ENCODE measurements at regions not wholly inside any gene's neighbourhood (a gene's known extent, or its start where the extent isn't known, plus 50 kb on each side); places are given as distances from the start of the nearest gene placed in this dataset.

- no peak for TF ChIP-seq POLR2A (IDR thresholded peaks at IDR 0.05)
- TF ChIP-seq, protein P1, sequence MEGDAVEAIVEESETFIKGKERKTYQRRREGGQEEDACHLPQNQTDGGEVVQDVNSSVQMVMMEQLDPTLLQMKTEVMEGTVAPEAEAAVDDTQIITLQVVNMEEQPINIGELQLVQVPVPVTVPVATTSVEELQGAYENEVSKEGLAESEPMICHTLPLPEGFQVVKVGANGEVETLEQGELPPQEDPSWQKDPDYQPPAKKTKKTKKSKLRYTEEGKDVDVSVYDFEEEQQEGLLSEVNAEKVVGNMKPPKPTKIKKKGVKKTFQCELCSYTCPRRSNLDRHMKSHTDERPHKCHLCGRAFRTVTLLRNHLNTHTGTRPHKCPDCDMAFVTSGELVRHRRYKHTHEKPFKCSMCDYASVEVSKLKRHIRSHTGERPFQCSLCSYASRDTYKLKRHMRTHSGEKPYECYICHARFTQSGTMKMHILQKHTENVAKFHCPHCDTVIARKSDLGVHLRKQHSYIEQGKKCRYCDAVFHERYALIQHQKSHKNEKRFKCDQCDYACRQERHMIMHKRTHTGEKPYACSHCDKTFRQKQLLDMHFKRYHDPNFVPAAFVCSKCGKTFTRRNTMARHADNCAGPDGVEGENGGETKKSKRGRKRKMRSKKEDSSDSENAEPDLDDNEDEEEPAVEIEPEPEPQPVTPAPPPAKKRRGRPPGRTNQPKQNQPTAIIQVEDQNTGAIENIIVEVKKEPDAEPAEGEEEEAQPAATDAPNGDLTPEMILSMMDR (IDR thresholded peaks at IDR 0.05): no peak
- no peak for TF ChIP-seq EP300 (IDR thresholded peaks at IDR 0.05)
These were observed 290.4 kb downstream of the SLITRK6 start for GRCh38 chr13:85508683-85509329.

Measured in upper lobe of left lung (tissue), 4 donors.